GM21526 (cell line): ENCODE measurements at regions not wholly inside any gene's neighbourhood (a gene's known extent, or its start where the extent isn't known, plus 50 kb on each side); places are given as distances from the start of the nearest gene placed in this dataset.
"Not testable (repeated sequence)": the region's sequence is repeated elsewhere in the genome, so short reads cannot be mapped to it uniquely, and the experiment has no call there.

Experiments
- ATAC-seq: cut with Tn5 transposase; IDR thresholded peaks from one replicate; pipeline ENCODE4 v1.9.1; 2021; ENCODE audit warnings: moderate library complexity; ENCODE audit not compliant: unreplicated experiment, low FRiP score

DNA sequence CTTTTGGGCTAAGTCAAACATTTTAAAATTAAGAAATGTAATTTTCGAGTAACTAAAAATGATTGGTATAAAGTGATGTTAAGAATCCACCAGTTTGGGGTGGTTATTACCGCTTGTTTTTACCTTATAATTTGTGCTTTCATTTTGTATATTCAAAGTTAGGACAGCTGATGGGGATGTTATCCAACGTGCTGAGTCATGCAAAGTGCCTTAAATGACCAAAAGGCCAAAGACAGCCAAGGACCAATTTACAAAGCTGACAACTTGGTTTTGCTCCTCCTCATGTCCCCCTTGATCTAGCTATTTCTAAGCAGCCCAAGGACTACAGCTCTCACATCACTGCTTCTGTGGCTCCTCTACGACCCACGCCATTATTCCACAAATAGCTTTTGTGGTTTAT lies 181.4 kb upstream of the PCDH7 start:
- ATAC-seq: no peak

DNA sequence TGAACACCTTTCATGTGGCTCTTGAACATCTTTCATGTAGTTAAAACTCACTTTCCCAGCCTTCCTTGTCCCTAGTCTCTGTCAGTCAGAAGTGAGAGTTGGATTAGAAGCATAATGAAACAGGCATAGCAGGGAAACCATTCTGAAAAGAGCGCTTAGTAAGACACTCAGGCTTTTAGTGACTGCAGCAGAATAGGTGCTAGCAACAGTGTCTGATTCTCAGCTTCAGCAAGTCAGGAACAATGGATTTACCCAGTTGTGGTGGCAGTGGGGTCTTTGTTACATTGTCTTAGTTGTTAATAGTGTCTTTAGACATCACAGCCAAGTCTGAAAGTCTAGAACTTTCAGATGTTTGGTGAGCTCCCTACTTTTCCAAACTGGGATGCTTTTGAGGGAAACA lies 177.1 kb upstream of the PCDH7 start:
- ATAC-seq: no peak

DNA sequence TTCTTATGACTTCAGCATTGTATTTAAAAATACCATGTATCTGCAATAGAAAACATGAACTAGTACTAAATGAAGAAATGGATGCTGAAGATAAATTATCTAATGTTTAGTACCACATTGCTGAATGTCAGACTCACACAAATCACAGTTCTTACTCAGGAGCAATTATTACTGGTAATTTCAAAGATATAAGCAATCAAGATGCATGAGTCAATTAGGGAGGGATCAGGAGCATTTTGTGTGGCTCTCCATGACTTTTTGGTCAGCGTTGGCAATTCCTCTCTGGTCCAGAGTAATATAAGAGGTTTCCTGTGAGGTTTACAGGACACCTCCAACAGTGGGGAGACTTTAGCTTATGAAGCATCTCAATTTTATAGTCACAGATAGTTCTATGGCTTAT lies 167.0 kb upstream of the PCDH7 start:
- ATAC-seq: no peak

DNA sequence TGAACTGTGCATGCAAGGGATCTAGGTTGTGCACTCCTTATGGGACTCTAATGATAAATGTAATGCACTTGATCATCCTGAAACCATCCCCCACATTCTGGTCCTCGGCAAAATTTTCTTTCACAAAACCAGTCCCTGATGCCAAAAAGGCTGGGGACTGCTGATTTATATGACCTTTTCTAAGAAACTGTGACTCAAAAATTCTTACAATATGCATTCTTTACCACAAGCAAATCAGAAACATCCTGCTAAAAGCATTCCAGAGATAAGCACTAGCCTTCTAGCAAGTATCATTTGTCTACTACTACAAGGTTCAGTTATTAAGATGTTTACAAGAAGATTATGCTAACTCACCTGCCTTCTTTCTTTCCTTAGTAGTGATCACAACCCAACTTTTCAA lies 166.5 kb upstream of the PCDH7 start:
- no peak for ATAC-seq

DNA sequence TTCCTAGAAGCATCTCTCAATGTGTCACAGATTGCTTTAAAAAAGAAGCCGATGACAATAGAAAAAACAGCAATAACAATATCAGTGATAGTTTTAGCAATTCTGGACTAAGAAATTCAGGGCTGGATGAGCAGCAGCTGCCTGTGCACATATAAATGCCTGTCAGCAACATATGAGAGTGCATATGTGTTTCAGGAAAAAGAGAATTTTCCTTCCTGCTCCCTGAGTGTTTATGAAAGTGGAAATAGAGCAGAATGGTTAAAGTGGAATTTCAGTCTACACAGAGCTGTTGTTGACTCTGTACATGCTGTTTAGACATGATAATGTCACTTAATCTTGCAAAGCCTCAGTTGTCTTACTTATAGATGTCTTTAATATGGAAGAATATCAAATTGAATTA lies 164.4 kb upstream of the PCDH7 start:
- no peak for ATAC-seq

DNA sequence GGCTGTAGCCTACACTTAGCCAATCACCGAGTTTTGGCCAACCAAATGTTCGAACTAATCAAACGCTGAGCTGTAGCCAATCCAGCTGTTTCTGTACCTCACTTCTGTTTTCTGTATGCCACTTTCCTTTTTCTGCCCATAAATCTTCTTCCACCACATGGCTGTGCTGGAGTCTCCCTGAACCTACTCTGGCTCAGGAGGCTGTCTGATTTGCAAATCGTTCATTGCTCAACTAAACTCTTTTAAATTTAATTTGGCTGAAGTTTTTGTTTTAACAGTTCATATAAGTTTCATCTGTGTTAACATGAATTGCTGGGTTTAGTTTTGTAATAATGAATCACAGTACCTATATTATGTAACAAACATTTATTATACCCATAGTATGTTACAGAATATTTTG lies 160.7 kb upstream of the PCDH7 start:
- no peak for ATAC-seq

DNA sequence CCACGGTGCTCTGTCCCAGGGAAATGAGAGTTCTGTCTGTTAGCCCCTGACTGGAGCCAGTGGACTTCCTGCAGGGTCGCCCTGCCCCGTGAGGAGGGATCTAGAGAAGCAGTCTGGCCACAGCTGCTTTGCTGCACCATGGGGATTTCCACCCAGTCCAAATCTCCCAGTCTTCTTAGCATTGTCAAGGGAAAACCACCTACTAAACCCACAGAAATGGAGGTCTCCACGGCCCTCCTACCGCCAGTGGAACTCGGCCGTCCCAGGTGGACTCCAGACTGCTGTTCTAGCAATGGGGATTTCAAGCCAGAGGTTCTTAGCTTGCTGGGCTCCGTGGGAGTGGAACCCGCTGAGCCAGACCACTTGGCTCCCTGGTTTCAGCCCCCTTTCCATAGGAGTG lies 133.3 kb upstream of the PCDH7 start:
- ATAC-seq: no peak

DNA sequence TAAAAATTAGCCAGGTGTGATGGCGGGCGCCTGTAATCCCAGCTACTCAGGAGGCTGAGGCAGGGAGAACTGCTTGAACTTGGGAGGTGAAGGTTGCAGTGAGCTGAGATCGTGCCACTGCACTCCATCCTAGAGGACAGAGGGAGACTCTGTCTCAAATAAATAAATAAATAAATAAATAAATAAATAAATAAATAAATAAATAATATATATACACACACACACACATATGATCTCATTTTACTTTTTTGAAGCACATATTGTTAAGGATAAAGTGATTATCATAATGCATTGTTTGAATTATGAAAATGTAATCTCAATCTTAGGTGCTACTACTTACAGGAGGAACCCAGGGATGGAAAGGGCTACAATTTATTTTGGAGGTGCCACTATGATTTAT lies 130.5 kb upstream of the PCDH7 start:
- not testable (repeated sequence) for ATAC-seq

DNA sequence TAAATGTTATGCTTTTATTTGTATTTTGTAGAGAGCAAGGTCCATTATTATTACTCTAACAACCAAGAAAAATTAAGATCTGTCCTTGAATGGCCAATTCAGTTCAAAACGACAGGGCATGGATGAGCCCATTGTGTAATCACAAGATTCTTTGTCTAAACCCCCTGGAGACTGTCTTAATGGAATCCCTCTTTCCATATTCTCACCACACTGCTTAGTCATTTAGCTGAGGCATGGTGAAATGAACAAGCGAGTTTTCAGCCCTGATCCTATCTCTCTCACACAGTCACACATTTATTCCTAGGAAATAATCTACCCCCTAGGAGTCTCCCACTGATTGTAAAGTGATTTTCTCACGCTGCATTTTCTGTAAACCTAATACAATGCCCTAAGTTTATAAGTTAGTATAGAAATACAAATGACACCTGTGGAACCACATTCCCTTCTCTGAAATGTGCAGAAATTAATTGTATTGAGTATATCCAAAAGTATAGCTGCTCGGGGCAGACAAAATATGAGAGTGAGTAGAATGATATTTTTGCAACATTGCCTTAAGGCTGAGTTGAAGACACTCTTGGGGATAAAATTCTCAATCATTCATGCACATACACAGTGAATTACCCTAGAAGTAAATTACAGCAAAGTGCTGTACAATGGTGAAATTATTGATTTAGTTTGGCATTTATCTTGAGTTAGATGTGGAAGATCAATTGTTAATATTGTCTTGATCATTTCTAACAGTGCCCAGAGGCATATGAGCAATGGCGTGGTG lies 119.7 kb upstream of the PCDH7 start:
- ATAC-seq: no peak

DNA sequence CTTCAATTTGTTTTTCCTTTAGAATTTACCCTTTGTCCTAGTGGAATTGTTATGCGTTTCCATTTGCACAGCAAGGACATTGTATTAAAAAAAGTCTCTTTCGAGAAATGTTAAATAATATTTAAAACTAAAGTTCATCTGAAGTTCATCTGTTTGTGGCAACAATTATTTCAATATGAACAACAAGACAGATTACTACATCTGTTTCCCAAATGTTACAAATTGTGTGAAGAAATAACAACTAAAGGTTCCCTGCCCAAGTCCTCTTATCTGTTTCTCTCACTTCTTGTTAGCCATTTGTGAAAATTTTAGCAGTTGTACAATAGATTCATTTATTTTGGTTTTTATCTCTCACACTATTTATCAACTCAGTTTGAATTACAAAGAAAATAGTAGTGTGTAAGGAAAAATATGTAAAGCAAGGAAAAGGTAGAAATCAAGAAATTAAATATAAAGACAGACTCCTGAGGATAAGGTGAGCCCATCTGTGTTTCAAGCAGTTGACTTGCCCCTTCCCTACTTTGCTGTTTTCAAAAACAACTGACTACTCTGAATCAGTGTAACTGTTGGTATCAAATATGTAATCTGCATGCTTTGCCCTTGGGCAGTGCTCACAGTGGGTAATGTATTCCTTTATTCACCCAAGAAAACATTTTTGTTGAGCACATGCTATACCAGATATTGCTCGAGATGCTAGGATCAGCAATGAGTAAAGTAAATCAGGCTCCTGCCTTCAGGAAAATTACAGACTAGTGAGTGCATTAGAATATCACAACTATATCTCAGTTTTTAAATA lies 118.9 kb upstream of the PCDH7 start:
- no peak for ATAC-seq

DNA sequence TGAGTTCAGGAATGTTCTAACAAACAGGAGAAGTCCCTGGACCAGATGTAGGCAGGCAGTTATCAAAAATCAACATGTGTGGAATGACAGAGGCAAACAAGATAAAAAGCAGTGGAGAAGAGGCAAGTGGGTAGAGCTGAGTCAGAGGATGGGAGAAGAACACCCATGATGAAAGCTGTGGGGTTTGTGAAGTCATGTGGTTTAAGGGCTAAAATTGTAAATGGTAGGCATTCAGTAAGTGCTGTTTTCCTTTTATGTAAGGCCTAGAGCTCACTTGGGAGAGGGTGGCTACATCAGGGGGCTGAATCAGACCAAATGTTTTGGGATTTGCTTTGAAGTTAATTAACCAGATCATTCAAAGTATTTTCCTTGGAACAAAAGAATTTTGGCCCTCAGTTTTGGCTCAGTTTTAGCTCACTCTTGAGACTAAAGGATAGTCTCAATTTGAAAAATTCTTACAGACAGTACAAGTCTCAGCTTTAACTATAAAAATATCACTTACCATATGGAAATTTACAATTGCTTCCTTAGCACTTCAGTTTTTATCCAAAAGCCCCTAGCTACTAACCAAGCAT lies 114.5 kb upstream of the PCDH7 start:
- ATAC-seq: no peak

DNA sequence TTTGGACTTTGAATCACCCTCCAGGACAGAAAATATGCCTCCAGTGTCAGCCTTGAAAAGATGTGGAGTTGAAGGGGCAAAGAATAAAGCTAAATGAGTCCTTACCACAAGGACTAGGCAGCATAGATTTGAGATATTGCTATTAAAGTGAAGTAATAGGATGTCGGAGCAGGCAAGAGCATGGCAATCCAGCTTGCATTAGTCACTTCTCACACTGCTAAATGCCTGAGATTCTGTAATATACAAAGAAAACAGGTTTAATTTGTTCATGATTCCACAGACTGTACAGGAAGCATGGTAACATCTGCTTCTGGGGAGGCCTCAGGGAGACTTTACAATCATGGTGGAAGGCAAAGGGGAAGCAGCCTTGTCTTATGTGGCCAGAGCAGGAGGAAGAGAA lies 109.8 kb upstream of the PCDH7 start:
- no peak for ATAC-seq

DNA sequence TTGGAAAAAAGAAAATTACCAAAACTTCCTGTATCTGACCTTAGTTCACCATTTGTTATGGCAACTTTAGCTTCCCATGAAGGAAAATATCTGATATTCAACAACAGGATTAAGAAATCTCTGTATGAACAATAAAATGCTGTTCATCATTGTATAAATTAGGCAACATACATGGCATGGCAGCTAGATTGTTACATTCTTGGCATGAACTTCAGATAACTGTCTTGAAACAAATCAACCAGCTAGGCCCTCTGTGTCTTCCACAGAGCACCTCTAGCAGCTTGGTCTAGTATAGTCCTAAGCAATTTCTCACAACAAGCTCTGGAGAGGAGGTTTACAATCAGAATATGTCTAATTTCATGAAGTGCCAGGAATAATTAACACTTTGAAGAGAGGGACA lies 105.4 kb upstream of the PCDH7 start:
- no peak for ATAC-seq

DNA sequence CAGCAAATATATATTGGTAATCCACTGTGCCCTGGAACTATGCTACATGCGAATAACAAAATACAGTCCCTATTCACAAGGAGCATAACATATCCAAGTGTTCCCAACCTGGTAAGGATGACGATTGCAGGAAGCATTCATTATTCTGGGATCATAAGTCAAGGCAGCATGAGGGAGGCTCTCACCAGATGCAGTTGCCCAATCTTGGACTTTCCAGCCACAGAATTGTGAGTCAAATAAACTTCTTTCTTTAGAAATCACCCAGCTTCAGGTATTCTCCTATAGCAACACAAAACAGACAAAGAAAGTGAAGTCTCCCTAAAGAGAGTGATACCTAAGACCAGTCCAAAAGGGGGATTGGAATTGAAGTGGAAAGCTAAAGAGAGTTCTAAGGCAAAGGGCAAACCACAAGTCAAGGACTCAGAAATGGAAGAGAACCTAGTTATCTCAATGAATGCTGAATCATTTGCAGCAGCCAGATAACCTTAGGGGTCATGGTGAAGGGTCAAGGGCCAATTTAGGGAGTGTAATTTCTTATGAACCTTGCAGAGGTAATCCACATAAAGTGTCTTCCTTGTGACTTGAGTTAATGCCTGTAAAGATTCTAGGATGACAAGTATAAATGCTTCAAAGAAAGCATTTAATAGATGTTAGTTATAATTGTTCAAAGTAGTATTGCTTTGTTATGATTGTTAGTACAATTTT lies 103.1 kb upstream of the PCDH7 start:
- no peak for ATAC-seq

DNA sequence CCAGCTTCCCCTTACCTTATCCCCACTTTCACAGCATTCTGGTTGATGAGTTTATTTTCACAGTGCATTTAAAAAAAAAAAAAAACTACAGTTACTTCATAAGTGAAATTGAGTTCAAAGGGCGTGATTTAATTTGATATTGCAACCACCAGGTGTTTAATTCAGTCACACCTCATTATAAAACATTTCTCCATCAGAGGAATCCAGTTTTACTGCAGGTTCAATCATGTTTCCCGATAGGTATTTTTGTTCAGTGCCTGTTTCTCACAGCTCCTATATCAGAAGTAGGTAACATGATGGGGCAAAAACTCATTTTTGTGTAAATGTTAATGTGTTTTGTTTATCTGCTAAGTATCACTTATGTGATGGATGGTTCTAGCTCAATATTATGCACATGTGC lies 102.3 kb upstream of the PCDH7 start:
- no peak for ATAC-seq

DNA sequence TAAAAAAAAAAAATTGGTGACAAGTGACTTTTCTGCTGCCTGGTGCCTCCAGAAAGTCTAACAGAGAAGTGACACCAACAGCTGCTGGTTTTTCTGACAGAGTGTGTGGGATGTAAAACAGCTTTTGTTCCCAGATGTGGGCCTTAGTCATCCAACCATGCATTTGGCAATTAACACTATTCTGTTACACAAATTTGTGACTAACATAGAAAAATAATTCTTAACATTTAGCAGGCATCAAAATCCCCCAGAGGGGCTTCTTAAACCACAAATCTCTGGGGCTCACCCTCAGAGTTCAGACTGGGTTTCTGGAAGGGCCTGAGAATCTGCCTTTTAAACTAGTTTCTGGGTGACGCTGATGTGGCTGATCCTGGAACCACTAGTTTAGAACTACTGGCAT lies 100.5 kb upstream of the PCDH7 start:
- ATAC-seq: no peak

DNA sequence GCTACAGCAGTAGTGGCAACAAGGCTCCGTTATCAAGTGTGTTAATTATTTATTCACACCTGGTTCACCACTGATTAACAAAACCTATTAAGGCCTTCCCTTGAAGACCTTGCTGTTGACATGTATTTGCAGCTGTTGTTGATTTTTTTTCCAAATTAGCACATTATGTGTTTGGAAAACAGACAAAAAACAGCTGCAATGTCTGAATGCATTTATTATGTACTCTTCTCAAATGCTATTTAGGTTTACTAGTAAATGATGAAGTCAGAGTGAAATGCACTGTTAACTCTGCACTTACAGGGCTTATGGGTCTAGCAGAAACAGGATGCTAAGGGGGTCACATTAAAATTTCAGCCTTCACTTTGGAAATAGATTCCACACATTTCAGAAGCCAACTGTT lies 99.5 kb upstream of the PCDH7 start:
- ATAC-seq: no peak

DNA sequence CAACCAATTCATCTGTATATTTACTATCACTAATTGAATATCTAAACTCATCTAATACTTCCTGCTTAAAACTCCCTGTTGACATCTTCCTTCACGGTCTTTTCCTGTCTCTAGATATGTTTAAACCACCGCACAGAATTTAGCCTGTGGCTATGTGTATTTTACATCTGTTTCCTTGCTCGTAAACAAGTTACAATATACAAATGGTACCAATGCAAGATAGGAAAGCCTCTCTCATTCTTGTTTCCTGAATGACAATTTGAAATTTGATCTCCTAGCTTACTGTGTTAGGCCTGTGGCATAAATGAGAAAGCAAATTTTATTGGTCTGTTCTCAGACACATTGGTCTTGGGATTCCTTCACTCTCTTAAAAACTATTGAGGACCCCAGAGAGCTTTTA lies 89.7 kb upstream of the PCDH7 start:
- ATAC-seq: no peak

DNA sequence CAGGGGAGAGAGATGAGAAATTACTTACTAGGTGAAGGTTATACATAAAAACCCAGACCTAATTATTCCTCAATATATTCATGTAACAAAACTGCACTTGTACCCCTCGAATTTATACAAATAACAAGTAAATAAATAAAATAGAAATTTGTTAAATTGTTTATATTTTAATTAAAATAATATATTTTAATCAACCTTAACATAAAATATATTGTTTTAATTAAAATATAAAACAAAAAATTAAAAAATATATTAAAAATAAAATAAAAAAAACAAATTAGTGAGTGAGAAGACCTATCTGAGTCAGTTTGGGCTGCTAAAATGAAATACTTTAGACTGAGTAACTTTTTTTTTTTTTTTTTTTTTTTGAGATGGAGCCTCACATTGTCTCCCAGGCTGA lies 87.4 kb upstream of the PCDH7 start:
- ATAC-seq: no peak

DNA sequence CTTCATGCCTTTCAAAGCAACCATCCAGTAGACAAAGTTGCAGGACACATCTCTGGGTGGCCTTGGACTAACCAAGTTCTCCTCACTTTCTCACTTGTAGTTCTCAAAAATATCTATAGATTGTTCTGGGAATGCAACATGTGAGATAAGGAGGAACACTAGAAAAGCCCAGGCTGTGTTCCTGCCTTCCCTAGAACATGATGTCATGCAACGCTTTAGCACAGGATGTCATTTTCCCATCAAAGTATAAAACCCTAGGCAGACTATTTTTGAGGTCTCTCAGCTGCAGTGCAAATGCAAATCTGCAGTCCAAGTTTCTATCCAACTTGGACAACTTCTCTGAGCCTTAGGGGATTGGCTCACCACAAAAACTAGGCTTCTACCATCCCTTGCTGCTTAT lies 78.8 kb upstream of the PCDH7 start:
- no peak for ATAC-seq

DNA sequence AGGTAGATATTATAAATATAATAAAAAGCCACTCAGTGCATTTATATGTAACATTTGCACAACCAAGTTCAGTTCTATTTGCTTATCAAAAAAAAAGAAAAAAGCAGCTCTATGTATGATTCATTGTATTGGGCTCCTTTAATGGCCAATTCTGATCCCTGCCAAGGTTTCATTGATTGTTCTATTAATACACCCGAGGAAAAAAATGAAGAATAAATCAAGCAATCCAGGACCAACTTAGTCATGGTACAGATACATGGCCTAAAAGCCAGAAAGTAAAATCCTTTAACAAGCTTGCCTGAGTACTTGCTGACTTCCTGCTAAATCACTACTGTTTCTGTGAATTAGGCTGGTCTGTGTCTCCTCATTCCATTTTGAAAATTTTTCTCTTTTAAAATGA lies 77.6 kb upstream of the PCDH7 start:
- no peak for ATAC-seq
